Endometrium (tissue), 2 donors: ENCODE measurements at regions not wholly inside any gene's neighbourhood (a gene's known extent, or its start where the extent isn't known, plus 50 kb on each side); places are given as distances from the start of the nearest gene placed in this dataset.

Experiments
- FAIRE-seq: peaks from 2 replicates; lab custom pipeline; 2012; peaks lifted over from hg19 to GRCh38; lab: Jason Lieb, UNC
- donor health status: control.
- donor health status: control.

GRCh38 chr20:19807946-19808330, 49.9 kb downstream of the RIN2 start:
- FAIRE-seq, result no peak

DNA sequence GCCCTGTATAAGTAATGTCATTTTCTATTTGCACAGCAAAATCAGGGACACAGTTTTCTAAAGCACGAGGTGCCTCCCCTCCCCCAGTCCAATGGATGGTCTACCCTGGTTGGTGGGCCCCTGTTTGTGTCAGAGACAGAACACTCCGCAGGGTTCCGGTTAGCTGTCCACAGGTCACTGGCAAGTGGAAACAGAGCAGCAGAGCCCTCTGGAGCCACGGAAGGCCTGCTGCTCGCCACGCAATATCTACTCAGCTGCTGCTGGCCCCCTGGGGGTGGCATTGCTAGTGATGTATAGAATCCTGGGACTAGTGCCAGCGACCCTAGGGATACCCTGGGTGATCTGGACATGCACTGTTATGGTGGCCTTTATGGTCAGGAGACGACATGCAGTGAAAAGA, 50.4 kb downstream of the RIN2 start:
- FAIRE-seq, result no peak

GRCh38 chr20:19809505-19809904, 51.4 kb downstream of the RIN2 start:
- no peak for FAIRE-seq

GRCh38 chr20:19811231-19811630, 53.2 kb downstream of the RIN2 start:
- FAIRE-seq, result no peak

GRCh38 chr20:19812056-19812455, 54.0 kb downstream of the RIN2 start:
- FAIRE-seq, result no peak

DNA sequence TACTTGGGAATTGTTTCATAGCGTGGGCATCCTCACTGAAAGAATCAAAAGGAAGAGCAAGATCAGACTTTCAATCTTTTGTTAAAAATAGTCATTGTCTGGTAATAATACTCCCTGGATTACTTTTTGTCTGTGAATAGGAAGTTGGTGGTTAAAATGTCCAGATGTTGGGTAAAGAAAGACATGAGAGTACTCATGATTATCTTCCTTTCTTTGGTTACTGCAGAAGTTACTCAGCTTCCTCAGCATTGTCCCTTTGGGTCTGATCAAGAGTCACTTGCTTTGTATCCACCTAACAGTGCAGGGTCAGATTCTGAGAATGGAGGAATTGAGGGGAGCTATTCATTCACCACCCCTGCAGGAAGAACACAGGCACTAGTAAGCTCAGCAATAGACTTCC, 54.6 kb downstream of the RIN2 start:
- no peak for FAIRE-seq

- FAIRE-seq, result peak; percentile 92
Observed at GRCh38 chr20:19813846-19814640, 56.0 kb downstream of the RIN2 start.

DNA sequence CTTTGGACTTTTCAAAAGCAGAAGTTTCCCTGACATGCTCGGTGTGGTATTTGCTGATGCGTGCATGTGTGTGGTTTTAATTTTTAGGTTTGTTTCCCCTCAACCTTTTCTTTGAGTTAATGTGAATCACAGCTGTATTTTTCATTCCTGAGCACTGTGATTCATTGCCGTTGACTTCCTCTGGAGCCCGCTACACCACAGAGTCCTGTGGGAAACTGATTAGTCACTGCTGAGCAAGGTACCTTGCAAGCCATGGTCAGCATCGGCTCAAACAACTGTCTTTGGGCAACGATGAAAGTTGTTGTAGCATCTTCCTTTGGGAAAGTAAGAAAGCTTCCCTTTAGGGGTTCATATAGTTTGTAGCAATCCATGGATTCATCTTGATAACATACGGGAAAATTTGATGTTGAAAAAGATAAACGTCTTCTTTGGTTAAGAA, 57.5 kb downstream of the RIN2 start:
- FAIRE-seq, result peak; percentile 85

DNA sequence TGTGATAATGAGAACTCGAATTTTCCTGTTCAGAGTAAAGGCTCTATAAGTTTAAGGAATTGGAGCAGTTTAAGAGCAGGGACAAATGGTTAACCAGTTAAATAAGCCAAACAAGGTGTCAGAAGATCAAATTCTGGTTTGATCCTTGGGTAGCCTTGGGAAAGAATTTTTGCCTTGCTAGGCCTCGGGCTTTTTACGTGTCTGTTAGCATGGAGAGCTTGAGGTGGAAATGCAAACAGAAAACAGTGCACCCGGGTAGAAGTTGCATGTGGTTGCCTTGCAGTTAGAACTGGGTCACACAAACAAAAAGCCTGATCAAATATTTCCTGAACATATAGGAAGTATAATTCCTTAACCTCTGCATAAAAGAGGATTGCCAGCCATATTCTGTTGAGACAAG, 58.3 kb downstream of the RIN2 start:
- FAIRE-seq, result no peak

DNA sequence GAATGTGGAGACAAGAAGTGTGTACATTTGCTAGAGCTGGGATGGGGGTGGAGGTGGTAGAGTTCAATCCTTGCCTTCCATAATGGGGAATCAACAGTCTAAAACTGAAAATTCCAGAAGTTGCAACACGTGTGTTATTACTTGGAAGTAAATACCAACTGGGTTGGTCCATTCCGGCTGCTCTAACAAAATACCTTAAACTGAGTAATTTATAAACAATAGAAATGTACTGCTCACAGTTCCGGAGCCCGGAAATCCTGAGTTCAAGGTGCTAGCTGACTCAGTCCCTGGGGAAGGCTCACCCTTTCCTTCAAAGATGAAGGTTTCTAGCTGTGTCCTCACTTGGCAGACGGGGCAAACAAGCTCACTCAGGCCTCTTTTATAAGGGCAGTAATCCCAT, 59.0 kb downstream of the RIN2 start:
- no peak for FAIRE-seq

- no peak for FAIRE-seq
Observed at GRCh38 chr20:19819149-19819548, 61.1 kb downstream of the RIN2 start.

DNA sequence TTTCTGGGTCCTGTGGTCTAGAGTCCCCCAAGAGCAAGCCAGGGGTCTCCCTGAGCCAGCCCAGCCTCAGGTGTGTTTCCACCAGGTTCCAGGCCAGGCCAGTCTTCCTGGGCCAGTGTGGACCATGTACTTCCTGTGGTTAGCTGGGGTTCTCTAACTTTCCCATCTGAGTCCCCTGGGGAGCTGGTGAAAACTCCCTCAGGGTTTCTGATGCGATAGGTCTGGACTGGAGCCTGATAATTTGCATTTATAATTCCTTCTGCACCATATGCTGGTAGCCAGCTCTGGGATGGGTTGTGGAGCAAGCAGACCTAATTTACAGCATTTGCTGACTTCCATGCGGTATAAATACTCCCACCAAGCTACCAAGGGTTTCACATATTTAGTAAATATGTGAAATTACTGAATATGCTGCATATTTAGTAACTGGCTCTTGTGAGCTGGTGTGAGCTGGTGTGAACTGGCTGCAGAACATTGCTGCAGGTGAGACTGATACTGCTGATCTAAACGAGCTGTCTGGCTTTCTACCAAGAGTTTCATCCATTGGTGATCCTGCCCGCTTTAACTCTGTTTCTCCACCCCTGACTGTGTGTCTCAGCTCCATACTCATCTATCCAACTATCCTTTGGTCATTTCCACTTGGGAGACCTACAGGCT, 62.6 kb downstream of the RIN2 start:
- FAIRE-seq, result no peak

DNA sequence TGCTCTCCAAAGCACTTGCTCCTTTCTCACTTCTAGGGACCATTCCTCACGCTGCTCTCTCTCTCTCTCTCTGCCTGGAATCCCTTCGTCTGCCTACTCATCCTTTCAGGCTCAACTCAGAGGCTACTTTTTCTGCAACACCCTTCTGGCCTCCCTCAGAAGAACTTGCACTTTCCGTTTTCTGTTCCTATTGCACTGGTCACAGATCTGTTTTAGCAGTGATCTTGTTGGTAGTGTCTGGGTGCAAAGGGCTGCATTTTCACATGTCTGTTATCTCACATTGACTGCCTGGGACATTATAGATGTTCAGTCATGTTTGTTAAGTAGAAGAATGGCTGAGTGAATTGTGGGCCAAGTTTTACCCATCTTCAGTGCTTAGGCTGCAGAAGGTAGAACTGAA, 63.5 kb downstream of the RIN2 start:
- FAIRE-seq, result no peak

- no peak for FAIRE-seq
Observed at GRCh38 chr20:19823216-19823615, 65.2 kb downstream of the RIN2 start.

GRCh38 chr20:19823971-19824370, 65.9 kb downstream of the RIN2 start:
- no peak for FAIRE-seq

- no peak for FAIRE-seq
Observed at GRCh38 chr20:19824861-19825260, 66.8 kb downstream of the RIN2 start.

DNA sequence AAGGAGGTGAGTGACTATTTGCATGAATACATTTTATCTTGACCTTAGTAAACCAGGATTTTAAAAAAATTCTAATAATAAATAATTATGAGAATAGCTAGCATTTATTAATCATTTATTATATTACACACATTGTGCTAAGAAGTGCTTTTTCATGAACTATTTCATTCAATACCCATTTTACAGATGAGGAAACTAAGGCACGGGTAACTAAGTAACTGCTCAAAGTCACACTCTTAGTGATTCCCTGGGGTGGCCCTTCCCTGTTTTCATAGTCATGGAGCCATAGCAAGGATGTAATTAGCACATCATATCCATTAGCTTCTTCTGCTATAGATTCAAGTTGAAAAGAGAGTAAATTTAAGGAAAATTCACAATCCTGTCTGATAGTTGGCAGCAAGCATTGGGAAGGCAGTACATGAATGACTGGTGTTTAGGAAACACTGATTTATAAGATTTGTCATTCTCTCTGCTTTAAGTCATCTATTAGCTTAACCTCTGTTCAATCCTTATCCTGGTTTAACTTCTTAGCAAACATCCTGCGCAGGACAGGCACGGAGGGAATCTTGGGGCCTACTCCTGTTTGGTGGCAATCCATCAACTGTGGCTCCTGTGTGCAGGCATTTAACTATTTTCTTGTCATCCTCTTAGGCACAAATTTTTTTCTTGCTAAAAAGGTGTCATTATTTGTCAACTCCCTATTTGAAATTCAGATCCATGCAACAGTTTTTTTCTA, 68.3 kb downstream of the RIN2 start:
- FAIRE-seq, result no peak

- no peak for FAIRE-seq
Observed at GRCh38 chr20:19827818-19828217, 69.8 kb downstream of the RIN2 start.

GRCh38 chr20:19828232-19828631, 70.2 kb downstream of the RIN2 start:
- FAIRE-seq, result no peak

DNA sequence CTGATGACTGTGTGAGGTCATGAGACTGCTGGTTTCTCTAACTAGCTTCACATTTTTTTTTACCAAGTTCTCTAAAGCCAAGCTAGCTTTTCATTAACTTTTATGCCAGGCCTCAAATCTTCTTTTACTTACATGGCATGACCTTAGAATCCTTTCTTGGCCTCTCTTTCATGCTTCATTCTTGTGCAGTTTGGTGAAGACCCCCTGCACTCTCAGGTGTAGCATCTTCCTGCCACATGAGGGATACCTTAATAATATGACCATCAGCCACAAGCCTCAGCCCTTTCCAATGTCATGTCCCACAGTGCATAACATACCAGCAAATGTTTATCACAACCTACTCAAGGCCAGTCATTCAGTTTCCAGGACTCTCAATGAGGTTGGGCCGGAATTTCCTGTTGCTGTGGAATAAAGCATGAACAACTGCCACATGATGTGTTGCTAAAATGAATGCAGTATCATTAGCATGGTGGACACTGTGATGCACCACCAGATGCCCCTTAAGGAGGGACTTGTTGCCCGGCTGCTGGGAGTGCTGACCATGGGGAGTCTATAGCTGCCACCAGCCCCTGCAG, 72.2 kb downstream of the RIN2 start:
- no peak for FAIRE-seq

DNA sequence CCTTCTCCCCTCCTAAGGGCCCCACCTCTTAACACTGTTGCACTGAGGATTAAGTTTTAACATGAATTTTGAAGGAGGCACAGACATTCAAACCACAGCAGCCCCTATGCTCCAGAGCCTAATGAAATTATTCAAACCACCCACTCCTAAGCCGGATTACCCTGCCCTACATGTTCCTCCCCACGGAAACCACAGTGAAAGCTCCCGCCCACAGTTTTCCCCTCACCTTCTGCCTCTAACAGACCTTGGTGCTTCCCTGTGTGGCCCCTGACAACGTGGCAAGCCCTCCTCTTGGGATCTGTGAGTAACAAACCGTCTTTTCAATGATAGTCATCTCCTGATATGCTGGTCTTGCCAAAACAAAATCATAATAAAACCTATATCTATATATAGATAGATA, 74.8 kb downstream of the RIN2 start:
- FAIRE-seq, result no peak

DNA sequence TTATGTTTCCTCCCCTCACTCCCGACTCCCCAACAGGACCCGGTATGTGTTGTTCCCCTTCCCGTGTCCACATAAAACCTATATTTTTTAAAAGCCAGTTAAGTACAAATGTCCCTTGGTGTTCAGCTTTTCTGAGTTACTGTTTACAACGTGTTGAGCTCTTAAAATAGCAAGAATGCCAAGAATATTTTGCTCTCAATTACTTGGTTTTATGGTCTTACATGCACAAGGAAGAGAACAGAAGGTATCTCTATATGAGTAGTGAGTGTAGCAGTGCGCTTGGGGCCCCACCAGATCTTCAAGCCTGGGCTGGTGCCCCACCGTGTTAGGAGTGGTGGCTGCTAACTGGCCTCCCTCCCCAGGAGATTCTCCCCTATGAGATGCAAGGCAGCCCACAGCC, 75.3 kb downstream of the RIN2 start:
- FAIRE-seq, result no peak

DNA sequence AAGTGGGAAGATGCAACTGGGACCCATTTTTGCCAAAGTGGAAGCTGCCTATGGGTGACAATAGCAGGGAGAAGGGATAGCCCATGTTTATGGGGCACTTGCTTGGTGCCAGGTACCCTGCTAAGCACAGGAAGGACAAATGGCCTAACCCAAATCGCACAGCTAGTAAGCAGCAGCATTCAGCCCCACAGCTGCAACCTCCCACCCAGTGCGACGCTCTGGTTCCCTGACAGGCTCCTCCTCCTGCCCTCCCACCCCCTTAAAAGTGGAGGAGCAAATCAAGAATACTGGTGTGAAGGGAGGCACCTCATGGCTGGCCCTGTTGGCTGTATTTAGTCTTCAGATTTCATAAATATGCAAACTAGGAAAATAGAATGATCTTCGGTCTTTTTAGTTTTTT, 76.2 kb downstream of the RIN2 start:
- no peak for FAIRE-seq
